OCI-LY1 (cell line): ENCODE measurements at regions not wholly inside any gene's neighbourhood (a gene's known extent, or its start where the extent isn't known, plus 50 kb on each side); places are given as distances from the start of the nearest gene placed in this dataset.

Source experiments
- EZH2 ChIP-seq: fragments of 200-600 bp; sonication (generic), shearing (Covaris generic); IDR thresholded peaks from 2 replicates; pipeline ENCODE4 v1.8.0; 2017; ENCODE audit warnings: borderline replicate concordance, mixed run types, mild to moderate bottlenecking, antibody characterized with exemption, low read length, moderate library complexity, mixed read lengths
- TF ChIP-seq, protein P1 (sequence below): fragments of 200-600 bp; sonication (generic), shearing (Covaris generic); IDR thresholded peaks from 2 replicates; pipeline ENCODE4 v1.5.1; 2017; ENCODE audit warnings: mild to moderate bottlenecking, antibody characterized with exemption, low read length, moderate library complexity, mixed read lengths

- TF ChIP-seq, protein P1, sequence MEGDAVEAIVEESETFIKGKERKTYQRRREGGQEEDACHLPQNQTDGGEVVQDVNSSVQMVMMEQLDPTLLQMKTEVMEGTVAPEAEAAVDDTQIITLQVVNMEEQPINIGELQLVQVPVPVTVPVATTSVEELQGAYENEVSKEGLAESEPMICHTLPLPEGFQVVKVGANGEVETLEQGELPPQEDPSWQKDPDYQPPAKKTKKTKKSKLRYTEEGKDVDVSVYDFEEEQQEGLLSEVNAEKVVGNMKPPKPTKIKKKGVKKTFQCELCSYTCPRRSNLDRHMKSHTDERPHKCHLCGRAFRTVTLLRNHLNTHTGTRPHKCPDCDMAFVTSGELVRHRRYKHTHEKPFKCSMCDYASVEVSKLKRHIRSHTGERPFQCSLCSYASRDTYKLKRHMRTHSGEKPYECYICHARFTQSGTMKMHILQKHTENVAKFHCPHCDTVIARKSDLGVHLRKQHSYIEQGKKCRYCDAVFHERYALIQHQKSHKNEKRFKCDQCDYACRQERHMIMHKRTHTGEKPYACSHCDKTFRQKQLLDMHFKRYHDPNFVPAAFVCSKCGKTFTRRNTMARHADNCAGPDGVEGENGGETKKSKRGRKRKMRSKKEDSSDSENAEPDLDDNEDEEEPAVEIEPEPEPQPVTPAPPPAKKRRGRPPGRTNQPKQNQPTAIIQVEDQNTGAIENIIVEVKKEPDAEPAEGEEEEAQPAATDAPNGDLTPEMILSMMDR = no peak
- TF ChIP-seq EZH2 = no peak
These were observed 297.9 kb downstream of the OTOL1 start for GRCh38 chr3:161794551-161794950.
